MM.1S (cell line): ENCODE measurements at regions not wholly inside any gene's neighbourhood (a gene's known extent, or its start where the extent isn't known, plus 50 kb on each side); places are given as distances from the start of the nearest gene placed in this dataset.

Source experiments
- DNase-seq: peaks from one replicate; pipeline ENCODE4 v3.0.0-alpha.2; 2015
- H2AFZ ChIP-seq: fragments of 300-600 bp; sonication (generic); 2 replicates; pipeline ENCODE4 v1.6.0; 2016; ENCODE audit warnings: antibody characterized with exemption, low read length
- H3F3A ChIP-seq: fragments of 300-600 bp; sonication (generic); 2 replicates; pipeline ENCODE4 v1.6.1; 2016; ENCODE audit warnings: mild to moderate bottlenecking, antibody characterized with exemption, low read length, moderate library complexity, mixed read lengths; ENCODE audit not compliant: insufficient read depth
- H3K27ac ChIP-seq: fragments of 300-600 bp; sonication (generic); 2 replicates; pipeline ENCODE4 v1.5.1; 2016; ENCODE audit warnings: mild to moderate bottlenecking, low read length
- H3K27me3 ChIP-seq: fragments of 300-600 bp; sonication (generic); replicated peaks from 2 replicates; pipeline ENCODE4 v1.6.0; 2016; ENCODE audit warnings: low read length; ENCODE audit not compliant: insufficient read depth
- H3K36me3 ChIP-seq: fragments of 300-600 bp; sonication (generic); replicated peaks from 2 replicates; pipeline ENCODE4 v1.6.1; 2016; ENCODE audit warnings: mild to moderate bottlenecking, low read length, mixed read lengths; ENCODE audit not compliant: insufficient read depth
- H3K4me1 ChIP-seq: fragments of 300-600 bp; sonication (generic); 2 replicates; pipeline ENCODE4 v1.6.1; 2016; ENCODE audit warnings: low read length, mixed read lengths
- H3K4me2 ChIP-seq: fragments of 300-600 bp; sonication (generic); 2 replicates; pipeline ENCODE4 v1.6.0; 2016; ENCODE audit warnings: low read depth, low read length
- H3K4me3 ChIP-seq: fragments of 300-600 bp; sonication (generic); 2 replicates; pipeline ENCODE4 v1.5.1; 2016; ENCODE audit warnings: low read length, mixed read lengths
- H3K79me2 ChIP-seq: fragments of 300-600 bp; sonication (generic); 2 replicates; pipeline ENCODE4 v1.6.1; 2016; ENCODE audit warnings: mixed run types, low read length, mixed read lengths
- H3K9ac ChIP-seq: fragments of 300-600 bp; sonication (generic); 2 replicates; pipeline ENCODE4 v1.6.1; 2016; ENCODE audit warnings: low read length, mixed read lengths
- H3K9me2 ChIP-seq: fragments of 300-600 bp; sonication (generic); replicated peaks from 2 replicates; pipeline ENCODE4 v1.6.1; 2016; ENCODE audit warnings: mild to moderate bottlenecking, low read length, mixed read lengths; ENCODE audit not compliant: insufficient read depth
- H3K9me3 ChIP-seq: fragments of 300-600 bp; sonication (generic); replicated peaks from 2 replicates; pipeline ENCODE4 v1.6.1; 2016; ENCODE audit warnings: mild to moderate bottlenecking, low read length, mixed read lengths; ENCODE audit not compliant: insufficient read depth
- H4K20me1 ChIP-seq: fragments of 300-600 bp; sonication (generic); 2 replicates; pipeline ENCODE4 v1.6.1; 2016; ENCODE audit warnings: mild to moderate bottlenecking, low read length, moderate library complexity, mixed read lengths; ENCODE audit not compliant: insufficient read depth
- CTCF ChIP-seq: fragments of 300-600 bp; sonication (generic); IDR thresholded peaks from 2 replicates; pipeline ENCODE4 v1.5.1; 2016; ENCODE audit warnings: antibody characterized with exemption, low read length, mixed read lengths
- EZH2 ChIP-seq: fragments of 300-600 bp; sonication (generic); optimal IDR thresholded peaks from 2 replicates; pipeline ENCODE3; 2017; ENCODE audit warnings: low read depth, mild to moderate bottlenecking, antibody characterized with exemption, low read length, mixed read lengths
- EZH2phosphoT487 ChIP-seq: fragments of 300-600 bp; sonication (generic); IDR thresholded peaks from 2 replicates; pipeline ENCODE4 v1.6.1; 2018; ENCODE audit warnings: antibody characterized with exemption, low read length

GRCh38 chr11:111441443-111441842, 62.4 kb upstream of the POU2AF1 start:
- H3K4me2 ChIP-seq = no peak overlapping the region
- H3K27ac ChIP-seq = no peak overlapping the region
- H3K9ac ChIP-seq = no peak overlapping the region
- H3K9me2 ChIP-seq = no peaks in the 10 kb centered on the region
- no peak for DNase-seq
- H3K4me1 ChIP-seq = peaks cover 62% of the 10 kb centered on the region
- no peaks in the 10 kb centered on the region for H4K20me1 ChIP-seq
- H3K36me3 ChIP-seq = no peaks in the 10 kb centered on the region
- H2AFZ ChIP-seq = no peak overlapping the region
- TF ChIP-seq CTCF (no peak), EZH2 (no peak), EZH2phosphoT487 (no peak)
- no peaks in the 10 kb centered on the region for H3K79me2 ChIP-seq
- peaks cover 36% of the 10 kb centered on the region for H3F3A ChIP-seq
- H3K27me3 ChIP-seq = no peaks in the 10 kb centered on the region
- H3K4me3 ChIP-seq = no peak overlapping the region
- no peaks in the 10 kb centered on the region for H3K9me3 ChIP-seq

GRCh38 chr11:111440416-111441205, 61.5 kb upstream of the POU2AF1 start:
- Histone ChIP-seq H3K27me3 (no peaks in the 10 kb centered on the region), H3K79me2 (no peaks in the 10 kb centered on the region), H3K27ac (peak overlapping the region; percentile 94), H3K9me2 (no peaks in the 10 kb centered on the region), H3F3A (peaks cover 36% of the 10 kb centered on the region), H3K4me1 (peaks cover 54% of the 10 kb centered on the region), H3K4me2 (peak overlapping the region; percentile 46; the same call in 1 of the 2 replicates), H2AFZ (peak overlapping the region; percentile 10), H3K4me3 (no peak overlapping the region), H4K20me1 (no peaks in the 10 kb centered on the region), H3K9ac (peak overlapping the region; percentile 63; the same call in 1 of the 2 replicates), H3K36me3 (no peaks in the 10 kb centered on the region), H3K9me3 (no peaks in the 10 kb centered on the region)
- DNase-seq = no peak
- TF ChIP-seq CTCF = no peak
- no peak for TF ChIP-seq EZH2
- TF ChIP-seq EZH2phosphoT487 = no peak

GRCh38 chr11:111439901-111440300, 60.8 kb upstream of the POU2AF1 start:
- H3K9ac ChIP-seq = peak overlapping the region; percentile 63; the same call in 1 of the 2 replicates
- H3K36me3 ChIP-seq = no peaks in the 10 kb centered on the region
- no peaks in the 10 kb centered on the region for H3K9me3 ChIP-seq
- peak overlapping the region; percentile 10 for H2AFZ ChIP-seq
- DNase-seq = peak; percentile 79
- H4K20me1 ChIP-seq = no peaks in the 10 kb centered on the region
- no peaks in the 10 kb centered on the region for H3K27me3 ChIP-seq
- peaks cover 36% of the 10 kb centered on the region for H3F3A ChIP-seq
- H3K9me2 ChIP-seq = no peaks in the 10 kb centered on the region
- H3K27ac ChIP-seq = peak overlapping the region; percentile 94
- peak overlapping the region; percentile 46 for H3K4me2 ChIP-seq
- no peak for TF ChIP-seq EZH2
- no peak for TF ChIP-seq EZH2phosphoT487
- no peak for TF ChIP-seq CTCF
- no peaks in the 10 kb centered on the region for H3K79me2 ChIP-seq
- H3K4me3 ChIP-seq = peak overlapping the region; percentile 4; the same call in 1 of the 2 replicates
- peaks cover 51% of the 10 kb centered on the region for H3K4me1 ChIP-seq
